HG02885 (cell line): ENCODE measurements at regions not wholly inside any gene's neighbourhood (a gene's known extent, or its start where the extent isn't known, plus 50 kb on each side); places are given as distances from the start of the nearest gene placed in this dataset.

Experiments
- ATAC-seq: cut with Tn5 transposase; IDR thresholded peaks from one replicate; pipeline ENCODE4 v1.9.1; 2021; ENCODE audit warnings: mild to moderate bottlenecking; ENCODE audit not compliant: unreplicated experiment, poor library complexity

DNA sequence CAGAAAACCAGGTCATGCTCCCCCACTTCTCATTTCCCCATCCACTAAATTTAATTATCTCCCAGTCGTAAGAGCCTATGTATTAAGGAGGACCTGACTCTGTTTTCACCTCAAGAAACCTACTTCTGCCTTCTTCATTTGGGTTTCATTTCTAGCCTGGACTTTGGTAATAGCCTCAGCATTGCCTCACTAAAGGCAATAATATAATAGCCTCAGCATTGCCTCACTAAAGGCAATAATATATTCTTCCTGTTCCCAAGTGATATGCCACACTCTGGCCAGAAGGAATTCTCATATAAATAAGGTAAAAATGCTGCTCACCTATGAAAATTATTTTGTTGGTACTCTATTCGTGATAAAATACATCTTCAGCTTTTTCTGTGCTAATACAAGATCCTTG lies 993.9 kb downstream of the EFNB2 start:
- ATAC-seq: no peak

DNA sequence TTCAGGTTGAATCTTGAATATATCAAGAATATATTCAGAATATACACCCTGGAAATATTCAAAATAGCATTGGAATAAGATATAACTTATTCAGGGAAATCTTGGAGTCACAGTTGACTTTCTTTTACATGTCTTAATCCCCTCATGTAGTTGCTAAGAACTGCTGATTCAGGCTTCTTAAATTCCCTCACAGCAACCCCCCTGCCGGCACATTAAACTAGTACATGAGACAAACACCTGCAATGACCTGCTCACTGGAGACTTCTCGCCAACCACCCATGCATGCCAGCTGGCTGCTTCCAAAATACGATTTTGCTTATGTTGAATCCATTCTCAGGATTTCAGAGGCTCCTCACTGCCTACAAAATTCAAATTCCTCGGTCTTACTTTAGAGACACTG lies 997.1 kb downstream of the EFNB2 start:
- ATAC-seq: no peak

DNA sequence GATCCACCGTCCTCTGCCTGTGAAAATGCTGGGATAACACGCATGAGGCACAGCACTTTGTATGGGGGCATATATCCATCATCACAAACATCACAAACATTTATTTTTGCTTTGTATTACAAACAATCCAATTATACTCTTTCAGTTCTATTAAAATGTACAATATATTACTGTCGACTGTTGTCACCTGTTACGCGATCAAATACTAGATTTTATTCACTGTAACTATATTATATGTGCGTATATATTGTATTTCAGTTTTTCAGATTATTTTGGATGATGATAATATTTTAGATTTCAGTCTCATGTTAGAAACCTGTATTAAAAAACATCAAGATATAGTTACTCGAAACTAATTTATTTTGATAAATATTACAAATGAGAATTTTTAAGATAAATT lies 998.3 kb downstream of the EFNB2 start:
- ATAC-seq: no peak

DNA sequence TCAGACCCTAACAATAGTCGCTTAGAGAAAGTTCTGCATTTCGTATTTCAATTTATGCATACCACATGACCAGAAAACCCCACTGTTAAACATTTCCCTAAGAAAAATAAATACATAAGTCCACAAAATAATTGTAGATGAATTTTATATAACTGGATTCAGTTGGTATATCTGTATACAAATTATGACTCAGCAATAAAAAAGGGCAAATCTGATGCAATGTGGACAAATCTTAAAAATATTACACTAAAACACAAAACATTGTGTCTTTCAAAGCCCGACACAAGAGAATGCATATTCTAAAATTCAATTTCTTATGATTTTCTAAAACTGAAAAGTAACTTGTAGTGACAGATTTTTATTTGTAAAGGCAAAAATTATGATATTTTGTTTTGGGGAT lies 1005.0 kb downstream of the EFNB2 start:
- ATAC-seq: no peak

DNA sequence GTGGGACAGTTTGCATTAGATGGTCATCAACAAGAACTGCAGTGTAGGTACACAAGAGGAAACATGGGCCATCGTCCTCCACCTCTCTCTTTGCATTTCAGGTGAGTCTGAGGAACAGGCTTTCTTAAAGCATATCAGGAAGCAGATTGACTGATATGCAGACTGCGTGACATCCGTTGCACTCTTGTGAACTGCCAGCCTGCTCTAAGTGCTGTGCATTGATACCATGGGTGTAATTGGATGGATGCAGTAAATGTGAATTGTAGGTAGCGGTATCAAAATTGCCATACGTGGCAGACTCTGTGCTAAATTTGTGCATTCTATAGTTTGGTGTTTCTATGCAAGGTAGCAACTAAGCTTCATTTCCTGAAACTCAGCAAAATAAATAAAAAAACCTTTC lies 1008.3 kb downstream of the EFNB2 start:
- no peak for ATAC-seq

DNA sequence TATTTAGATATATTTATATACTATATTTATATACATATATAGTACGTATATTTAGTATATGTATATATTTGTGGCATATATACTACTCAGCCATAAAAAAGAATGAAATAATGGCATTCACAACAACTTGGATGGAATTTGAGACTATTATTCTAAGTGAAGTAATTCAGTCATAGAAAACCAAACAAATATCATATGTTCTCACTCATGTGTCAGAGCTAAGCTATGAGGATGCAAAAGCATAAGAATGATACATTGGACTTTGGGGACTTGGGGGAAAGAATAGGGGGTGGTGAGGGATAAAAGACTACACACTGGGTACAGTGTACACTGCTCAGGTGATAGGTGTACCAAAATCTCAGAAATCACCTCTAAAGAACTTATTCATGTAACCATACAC lies 1015.7 kb downstream of the EFNB2 start:
- no peak for ATAC-seq

DNA sequence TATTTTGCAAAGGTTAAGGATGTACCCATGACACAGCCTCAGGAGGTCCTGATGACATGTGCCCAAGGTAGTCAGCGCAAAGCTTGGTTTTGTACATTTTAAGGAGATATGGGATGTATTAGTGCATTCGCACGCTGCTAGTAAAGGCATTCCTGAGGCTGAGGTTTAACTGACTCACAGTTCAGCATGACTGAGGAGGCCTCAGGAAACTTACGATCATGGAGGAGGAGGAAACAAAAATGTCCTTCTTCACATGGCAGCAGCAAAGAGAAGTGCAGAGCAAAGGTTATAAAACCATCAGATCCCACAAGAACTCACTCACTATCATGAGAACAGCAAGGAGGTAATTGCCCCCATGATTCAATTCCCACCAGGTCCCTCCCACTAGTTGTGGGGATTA lies 1017.4 kb downstream of the EFNB2 start:
- ATAC-seq: no peak

DNA sequence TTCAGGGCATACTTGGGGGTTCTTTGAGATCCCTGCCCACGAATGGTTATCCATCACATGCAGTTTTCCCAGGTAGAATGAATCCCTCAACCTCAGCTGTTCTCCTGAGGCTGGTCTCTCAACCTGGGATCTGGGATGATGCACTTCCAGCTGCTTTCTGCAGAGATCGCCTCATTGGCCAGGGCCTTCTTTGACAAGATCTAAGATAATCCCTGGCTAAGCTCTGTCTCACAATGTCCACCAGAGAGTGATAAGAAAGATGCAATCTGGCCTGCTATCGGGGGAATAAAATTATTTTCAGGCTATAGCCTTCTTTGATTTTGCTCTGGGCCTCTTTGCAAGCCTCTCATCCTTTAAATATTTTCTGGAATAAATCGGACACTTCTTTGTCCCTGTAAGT lies 1021.1 kb downstream of the EFNB2 start:
- ATAC-seq: no peak

DNA sequence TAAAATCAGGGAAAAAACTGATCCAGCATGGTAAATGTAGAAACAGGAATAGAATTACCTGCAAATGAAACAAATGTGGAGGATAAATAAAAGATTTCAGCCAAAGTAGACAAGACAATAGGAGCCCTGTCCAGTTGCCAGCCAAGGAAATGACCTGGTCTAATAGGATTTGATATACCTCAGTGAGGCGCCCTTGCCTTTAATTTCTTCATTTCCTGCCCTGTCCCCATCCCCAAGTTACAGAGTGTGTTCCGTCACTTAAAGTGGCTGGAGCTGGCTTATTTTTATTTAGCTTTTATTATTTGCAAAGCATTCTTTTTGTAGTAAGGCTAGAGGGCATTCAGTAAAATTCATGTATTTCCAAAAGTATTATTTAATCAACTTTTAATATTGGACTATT lies 1022.0 kb downstream of the EFNB2 start:
- ATAC-seq: no peak

DNA sequence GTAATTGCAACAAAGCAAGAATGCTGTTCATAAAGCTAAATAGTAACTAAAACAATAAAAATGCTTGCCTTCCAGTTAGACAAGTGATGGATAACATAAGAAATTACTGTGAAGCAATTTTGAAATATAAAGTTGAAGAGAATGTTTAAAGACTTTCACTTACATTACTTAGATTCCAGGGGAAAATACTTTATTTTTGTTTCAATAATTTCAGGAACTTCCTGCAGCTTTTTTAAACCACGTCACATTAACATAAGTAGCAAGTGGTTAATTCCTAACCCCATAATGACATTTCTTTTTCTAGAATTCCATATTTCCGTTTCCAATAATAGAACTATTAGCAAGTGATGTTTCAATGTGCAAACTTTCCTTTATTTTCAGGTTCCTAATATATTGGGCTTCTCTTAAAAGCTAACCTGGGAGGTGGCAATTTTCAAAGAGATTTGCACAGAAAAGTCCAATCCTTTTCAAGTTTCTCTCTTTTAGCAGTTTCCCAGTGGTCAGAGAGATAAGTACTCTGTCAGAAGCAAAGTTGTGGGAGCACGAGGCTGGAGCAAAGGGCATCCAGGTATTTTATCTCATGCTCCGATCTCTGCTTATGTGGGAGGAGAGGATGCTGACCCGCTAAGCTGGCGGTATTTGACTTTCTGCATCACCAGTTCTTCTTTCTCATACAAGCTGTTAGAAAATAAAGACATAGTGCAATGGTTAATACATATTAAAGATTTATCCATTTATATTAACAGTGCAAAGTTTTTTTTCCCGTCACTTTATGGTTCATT lies 1025.3 kb downstream of the EFNB2 start:
- no peak for ATAC-seq

DNA sequence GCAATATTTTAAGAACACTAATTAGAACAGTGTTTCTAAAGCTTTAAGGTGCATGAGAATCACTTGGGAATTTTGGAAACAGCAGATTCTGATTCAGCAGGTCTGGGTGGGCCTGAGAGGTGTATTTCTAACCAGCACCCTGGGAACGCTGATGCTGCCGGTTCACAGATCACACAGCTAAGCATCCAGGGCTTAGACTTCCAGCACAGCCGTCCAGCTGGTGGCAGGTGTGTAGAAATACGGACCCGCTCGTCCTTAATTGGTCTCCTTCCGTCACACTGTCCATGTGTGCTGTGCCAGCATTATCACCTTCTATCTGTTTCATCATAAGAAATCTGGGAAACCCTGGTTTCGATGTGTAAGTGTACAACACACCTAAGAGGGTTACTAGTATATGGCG lies 1029.0 kb downstream of the EFNB2 start:
- no peak for ATAC-seq

DNA sequence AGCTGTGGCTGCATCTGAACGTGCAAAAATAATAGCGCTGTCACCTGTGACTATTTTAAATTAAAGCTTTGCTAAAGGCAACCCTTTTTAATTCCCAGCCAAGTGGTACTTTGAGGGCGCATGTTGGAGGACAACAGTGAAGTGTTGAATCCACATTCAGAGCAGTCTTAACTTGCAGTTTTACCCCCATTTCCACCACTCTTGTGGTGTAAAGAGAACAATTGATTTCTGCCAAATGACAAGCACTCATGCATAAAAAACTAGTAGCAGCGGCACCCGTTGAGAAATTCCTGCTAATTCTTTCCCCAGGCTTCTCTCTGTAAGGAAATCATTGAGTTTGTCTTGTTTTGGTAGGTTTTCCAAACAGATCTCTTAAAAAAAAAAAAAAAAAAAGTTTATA lies 1033.3 kb downstream of the EFNB2 start:
- no peak for ATAC-seq

DNA sequence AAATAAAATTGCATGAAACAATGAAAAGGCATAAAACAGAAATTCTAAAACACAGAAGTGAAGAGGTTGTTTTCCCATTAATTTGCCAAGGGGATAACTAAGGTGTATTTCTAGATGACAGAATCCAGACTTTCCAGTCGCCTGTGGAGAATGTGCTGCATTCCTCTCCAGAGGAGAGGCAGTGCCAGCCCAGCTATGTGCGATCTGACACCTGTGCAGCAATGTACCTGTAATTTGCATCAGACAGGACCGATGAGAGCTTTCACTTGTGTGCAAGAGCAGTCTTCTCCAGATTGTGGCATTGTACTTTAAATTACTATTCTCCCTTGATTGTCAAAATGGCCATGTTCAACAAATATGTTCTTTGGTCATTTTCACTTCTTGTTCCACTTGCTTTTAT lies 1037.9 kb downstream of the EFNB2 start:
- no peak for ATAC-seq

DNA sequence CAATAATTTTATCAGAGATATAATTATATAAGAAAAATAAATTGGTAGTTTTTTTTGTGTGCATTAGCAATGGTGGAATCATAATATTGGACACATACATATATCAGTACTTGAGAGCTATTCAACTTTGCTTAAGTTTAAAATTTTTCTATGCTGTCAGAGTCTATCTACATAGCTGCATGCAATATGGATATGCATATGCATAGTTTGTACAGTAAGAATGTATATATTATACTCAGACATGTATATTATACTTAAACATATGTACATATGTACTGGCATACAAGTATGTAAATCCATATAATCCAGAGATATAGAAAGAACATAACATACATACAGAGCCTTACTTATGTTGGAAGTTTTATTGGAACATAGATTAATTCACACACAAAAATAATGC lies 1043.2 kb downstream of the EFNB2 start:
- ATAC-seq: no peak

DNA sequence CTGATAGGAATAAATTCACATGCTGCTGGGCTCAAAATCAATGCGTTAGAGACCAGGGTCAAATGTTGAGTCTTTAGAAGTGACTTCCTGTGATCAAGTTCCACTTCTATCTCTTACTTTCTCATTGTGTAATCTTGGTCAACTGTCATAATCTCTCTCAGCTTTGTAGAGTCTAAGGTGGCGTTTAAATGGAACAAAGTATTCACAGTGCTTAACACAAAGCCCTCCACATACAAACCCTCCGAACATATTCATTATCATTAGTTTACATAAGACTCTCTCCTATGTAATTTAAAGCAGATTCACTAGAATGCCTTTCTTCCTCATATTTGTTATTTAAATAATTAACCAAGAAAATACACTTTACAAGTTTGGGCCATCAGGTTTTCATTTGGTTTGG lies 1044.1 kb downstream of the EFNB2 start:
- no peak for ATAC-seq

DNA sequence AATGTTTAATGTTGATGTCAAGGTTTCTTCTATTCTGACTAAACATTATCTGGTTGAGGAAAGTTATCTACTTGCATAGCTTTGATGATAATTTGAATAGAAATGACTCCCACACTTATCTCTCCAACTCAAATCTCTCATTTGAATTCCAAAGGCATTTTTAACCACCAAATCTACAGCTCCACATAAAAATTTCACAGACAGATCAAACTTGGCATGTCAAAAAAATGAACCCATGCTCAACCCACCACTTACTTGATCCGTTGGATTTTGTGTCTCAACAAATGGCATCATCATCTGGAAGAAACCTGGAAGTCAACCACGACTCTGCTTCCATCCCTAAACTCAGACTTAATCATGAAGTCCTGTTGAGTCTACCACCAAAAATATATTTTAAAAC lies 1050.4 kb downstream of the EFNB2 start:
- no peak for ATAC-seq

DNA sequence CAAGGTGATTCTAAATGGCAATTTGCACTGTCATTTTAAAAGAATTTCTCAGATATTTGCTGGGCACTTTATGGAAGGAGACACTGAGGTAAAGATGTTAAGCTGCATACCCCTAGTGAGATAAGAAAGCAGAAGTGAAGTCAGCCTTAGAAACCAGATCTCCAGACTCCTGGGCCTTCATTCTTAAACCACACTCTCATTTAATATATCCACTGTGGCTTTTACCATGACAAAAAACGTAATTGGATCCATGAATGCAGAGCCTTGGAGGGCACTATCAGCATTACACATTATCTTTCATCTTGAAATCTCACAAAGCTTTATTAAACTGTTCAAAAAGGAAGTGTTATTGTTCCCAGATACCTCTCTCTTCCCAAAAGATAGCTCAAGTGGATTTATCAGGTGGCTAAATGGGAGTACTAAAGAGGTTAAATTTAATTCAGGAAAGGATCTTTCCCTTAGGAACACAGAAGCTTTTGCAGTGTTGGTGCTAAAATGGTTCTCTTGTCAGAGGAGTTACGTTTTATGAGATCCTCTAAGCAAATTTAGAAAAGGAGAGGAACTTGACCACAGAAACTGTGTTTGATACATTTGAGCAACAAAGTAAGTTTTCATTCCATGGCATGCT lies 1060.4 kb downstream of the EFNB2 start:
- no peak for ATAC-seq

DNA sequence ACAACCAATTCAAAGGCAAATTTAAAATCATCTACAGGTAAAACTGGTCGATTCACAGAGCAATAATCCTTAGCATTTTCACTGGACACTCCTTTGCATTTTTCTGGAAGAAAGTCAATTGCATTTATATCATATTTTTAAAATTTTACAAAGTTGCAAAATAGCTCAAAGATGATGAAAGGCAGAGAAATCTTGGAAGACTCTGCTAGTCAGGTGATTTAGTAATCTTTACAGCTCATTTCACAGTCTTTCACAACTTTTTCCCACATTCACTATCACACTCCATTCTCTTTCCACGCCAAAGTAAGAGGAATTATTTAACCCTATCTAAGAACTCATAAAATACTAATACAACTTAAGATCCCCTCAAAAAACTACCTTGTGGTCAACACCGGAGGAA lies 1063.8 kb downstream of the EFNB2 start:
- no peak for ATAC-seq

DNA sequence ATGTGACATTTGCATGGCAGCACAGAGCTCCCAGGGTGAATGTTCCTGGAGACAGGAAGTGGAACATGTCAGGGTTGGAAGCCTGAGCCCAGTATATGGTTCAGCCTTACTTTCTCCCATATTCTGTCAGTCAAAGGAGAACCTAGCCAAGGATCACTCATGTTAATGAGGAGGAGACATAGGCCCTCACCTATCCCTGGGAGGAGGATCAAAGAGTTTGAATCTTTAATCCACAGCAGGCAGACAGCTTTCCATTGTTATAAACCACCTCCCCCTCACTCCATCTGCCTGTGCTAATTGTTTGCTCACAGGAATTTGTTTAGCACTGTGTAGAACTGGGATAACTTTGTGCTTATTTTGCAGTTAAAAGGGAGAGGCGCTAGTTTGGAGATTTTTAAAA lies 1069.1 kb downstream of the EFNB2 start:
- ATAC-seq: no peak

DNA sequence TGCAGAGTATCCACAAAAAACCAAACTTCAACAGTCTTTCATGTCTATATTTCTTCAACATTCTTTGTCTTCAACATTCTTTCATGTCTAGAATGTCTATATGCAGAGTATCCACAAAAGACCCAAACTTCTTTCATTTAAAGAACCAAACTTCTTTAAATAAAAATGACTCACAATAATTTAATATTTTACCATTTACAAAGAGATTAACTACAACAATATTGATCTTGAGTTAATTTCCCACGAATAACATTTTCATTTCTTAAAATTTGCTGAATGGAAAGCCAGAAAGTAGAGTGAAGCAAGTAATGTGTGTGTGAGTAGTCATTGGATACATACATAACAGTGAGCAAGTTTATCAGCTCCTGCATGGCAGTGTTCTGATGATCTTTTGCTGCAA lies 1069.7 kb downstream of the EFNB2 start, which contains the start of gene DAOA:
Gene DAOA, plus strand, starts transcription at position 301 of the 400 bp plus-strand sequence.
- no peak for ATAC-seq

DNA sequence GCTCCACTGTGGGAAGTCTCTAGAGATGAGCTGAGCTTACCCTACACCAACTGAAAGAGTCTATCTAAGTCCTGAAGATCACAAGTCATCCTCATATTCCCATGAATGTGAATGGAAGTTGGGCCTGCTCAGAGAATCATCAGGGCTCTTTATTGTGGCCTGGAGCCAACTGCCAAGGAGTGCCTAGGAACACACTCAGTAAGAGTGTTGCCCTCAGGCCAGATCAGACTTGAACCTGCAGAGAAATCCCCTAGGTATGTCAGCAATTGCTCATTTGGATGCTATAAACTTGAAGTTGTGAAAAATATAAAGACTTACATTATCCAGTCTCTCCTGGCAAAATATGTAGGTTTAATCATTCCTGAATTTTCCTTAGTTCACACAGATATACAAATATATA lies 1070.2 kb downstream of the EFNB2 start:
- no peak for ATAC-seq

DNA sequence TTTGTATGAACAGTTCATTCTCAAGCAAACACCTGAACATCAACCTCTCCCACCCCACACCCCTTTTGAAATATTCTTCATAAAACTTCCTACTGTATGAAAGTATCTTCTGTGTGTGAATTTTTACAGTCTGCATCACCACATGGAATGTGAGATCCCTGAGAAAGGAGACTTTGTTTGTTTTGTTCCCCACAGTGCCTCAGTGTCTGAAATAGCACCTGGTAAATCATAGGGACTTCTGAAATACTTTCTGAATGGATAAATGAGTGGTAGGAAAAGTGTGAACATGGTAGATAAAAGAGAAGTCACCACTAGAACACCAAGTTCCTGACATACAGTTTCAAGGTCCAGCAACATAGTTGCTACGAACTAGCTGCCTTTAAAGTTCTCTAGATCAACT lies 1071.2 kb downstream of the EFNB2 start:
- no peak for ATAC-seq
